ENCODE measurements at regions not wholly inside any gene's neighbourhood (a gene's known extent, or its start where the extent isn't known, plus 50 kb on each side); places are given as distances from the start of the nearest gene placed in this dataset.

DNA sequence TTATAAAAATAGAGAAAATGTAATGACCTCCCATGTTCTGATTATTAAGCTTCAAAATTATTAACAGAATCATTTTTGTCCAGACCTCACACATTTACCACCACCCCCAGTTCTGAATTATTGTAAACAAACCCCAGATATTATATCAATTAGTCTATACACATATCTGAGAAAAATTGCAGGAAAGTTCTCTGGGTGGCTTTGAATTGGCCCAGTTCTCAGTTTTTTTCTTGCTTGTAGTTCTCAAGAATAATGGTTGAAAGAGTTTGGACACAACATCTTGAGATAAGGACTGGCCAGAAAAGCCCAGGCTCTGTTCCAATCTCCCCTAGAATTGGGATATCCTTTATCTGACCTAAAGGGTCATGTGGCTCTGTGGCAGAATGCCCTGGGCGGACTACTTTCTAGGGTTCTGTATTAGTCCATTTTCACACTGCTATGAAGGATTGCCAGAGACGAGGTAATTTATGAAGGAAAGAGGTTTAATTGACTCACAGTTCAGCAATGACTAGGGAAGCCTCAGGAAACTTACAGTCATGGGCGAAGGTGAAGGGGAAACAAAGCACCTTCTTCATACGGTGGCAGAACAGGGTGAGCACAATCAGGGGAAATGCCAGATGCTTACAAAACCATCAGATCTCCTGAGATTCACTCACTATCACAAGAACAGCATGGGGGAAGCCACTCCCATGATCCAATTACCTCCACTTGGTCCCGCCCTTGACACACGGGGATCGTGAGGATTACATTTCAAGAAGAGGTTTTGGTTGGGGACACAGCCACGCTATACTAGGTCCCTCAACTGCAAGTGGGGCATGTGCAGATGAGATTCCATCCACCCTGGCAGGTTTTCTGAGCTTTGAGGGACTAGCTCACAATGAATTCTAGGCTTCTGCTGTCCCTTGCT lies 1504.6 kb upstream of the FLRT2 start:
- TF ChIP-seq POLR2AphosphoS5 (IDR thresholded peaks at IDR 0.05; ENCODE audit: low read depth, low read length) (no peak), POLR2A (IDR thresholded peaks at IDR 0.05; ENCODE audit: low read depth, low read length) (no peak), TAF1 (IDR thresholded peaks at IDR 0.05; ENCODE audit: borderline replicate concordance, low read depth, low read length) (no peak)
